IMR-90 (cell line): ENCODE measurements at regions not wholly inside any gene's neighbourhood (a gene's known extent, or its start where the extent isn't known, plus 50 kb on each side); places are given as distances from the start of the nearest gene placed in this dataset.

Source experiments
- ATAC-seq: fragments of 200-7000 bp; cut with Tn5 transposase; 2 replicates; pipeline ENCODE4 v1.9.1; 2020; ENCODE audit warnings: low read depth, mild to moderate bottlenecking, moderate library complexity
- BruUV-seq: library from RNA; stranded (reverse); fragments of 400-500 nt; replicated peaks from 2 replicates; lab custom pipeline; 2021; lab: Mats Ljungman, UMichigan
- CTCF ChIA-PET: fragments of 300-600 bp; formaldehyde crosslinking; extraction: SDS; loops from one replicate; lab custom pipeline; 2021; ENCODE audit warnings: antibody characterized with exemption; lab: Yijun Ruan, JAX
- POLR2A ChIA-PET: fragments of 300-600 bp; sonication (Branson Sonifier 250); formaldehyde crosslinking; loops from one replicate; lab custom pipeline; 2022; ENCODE audit warnings: antibody characterized with exemption; ENCODE audit not compliant: unreplicated experiment; lab: Charles Lee
- DNase-seq: peaks from one replicate; pipeline ENCODE4 v3.0.0; 2013
- H2AFZ ChIP-seq: replicated peaks from 2 replicates; pipeline ENCODE3; 2013; ENCODE audit warnings: low read length, mild to moderate bottlenecking; ENCODE audit not compliant: poor library complexity
- H2AK5ac ChIP-seq: 2 replicates; pipeline ENCODE4 v1.6.1; 2013; ENCODE audit warnings: low read depth, low read length, inconsistent platforms
- H2AK9ac ChIP-seq: replicated peaks from 2 replicates; pipeline ENCODE3; 2013; ENCODE audit warnings: mild to moderate bottlenecking, low read depth, low read length, moderate library complexity; ENCODE audit not compliant: poor library complexity
- H2BK120ac ChIP-seq: 2 replicates; pipeline ENCODE4 v1.6.1; 2013; ENCODE audit warnings: low read depth, low read length, inconsistent platforms
- H2BK15ac ChIP-seq: 3 replicates; pipeline ENCODE4 v1.6.1; 2013; ENCODE audit warnings: low read depth, low read length, inconsistent platforms
- H2BK20ac ChIP-seq: 2 replicates; pipeline ENCODE4 v1.6.1; 2013; ENCODE audit warnings: low read depth, mild to moderate bottlenecking, inconsistent platforms, low read length, moderate library complexity
- H2BK5ac ChIP-seq: 2 replicates; pipeline ENCODE4 v1.6.1; 2013; ENCODE audit warnings: mild to moderate bottlenecking, low read depth, low read length, inconsistent platforms; ENCODE audit not compliant: poor library complexity, severe bottlenecking
- H3K14ac ChIP-seq: replicated peaks from 2 replicates; pipeline ENCODE4 v1.6.1; 2013; ENCODE audit warnings: low read depth, low read length, inconsistent platforms
- H3K18ac ChIP-seq: 2 replicates; pipeline ENCODE4 v1.6.1; 2013; ENCODE audit warnings: low read depth, low read length, control low read depth
- H3K23ac ChIP-seq: 2 replicates; pipeline ENCODE4 v1.6.1; 2013; ENCODE audit warnings: low read depth, low read length, inconsistent platforms
- H3K27ac ChIP-seq: 2 replicates; pipeline ENCODE4 v1.5.1; 2013; ENCODE audit warnings: mild to moderate bottlenecking, control low read depth, low read length; ENCODE audit not compliant: insufficient read depth
- H3K27me3 ChIP-seq: 2 replicates; pipeline ENCODE4 v1.6.1; 2013; ENCODE audit warnings: low read length; ENCODE audit not compliant: control insufficient read depth, insufficient read depth
- H3K36me3 ChIP-seq: 2 replicates; pipeline ENCODE4 v1.6.1; 2013; ENCODE audit warnings: low read length, mixed read lengths; ENCODE audit not compliant: control insufficient read depth, insufficient read depth
- H3K4ac ChIP-seq: 2 replicates; pipeline ENCODE4 v1.6.1; 2013; ENCODE audit warnings: low read depth, low read length, inconsistent platforms
- H3K4me1 ChIP-seq: 2 replicates; pipeline ENCODE4 v1.6.1; 2013; ENCODE audit warnings: low read length, mixed read lengths; ENCODE audit not compliant: control insufficient read depth, insufficient read depth
- H3K4me2 ChIP-seq: 2 replicates; pipeline ENCODE4 v1.6.1; 2013; ENCODE audit warnings: low read depth, mild to moderate bottlenecking, control low read depth, low read length, moderate library complexity
- H3K4me3 ChIP-seq: 2 replicates; pipeline ENCODE4 v1.5.1; 2013; ENCODE audit warnings: low read depth, mild to moderate bottlenecking, control low read depth, low read length, moderate library complexity; ENCODE audit not compliant: insufficient read depth
- H3K56ac ChIP-seq: 2 replicates; pipeline ENCODE4 v1.6.1; 2013; ENCODE audit warnings: low read length, inconsistent platforms; ENCODE audit not compliant: insufficient read depth; ENCODE audit errors: extremely low read depth
- H3K79me1 ChIP-seq, 2 experiments: 2 replicates each; pipeline ENCODE4 v1.6.1; 2013; ENCODE audit warnings: low read length in 2 of 2, inconsistent platforms in 1 of 2, low read depth in 1 of 2
- H3K9ac ChIP-seq: 2 replicates; pipeline ENCODE4 v1.6.1; 2013; ENCODE audit warnings: low read depth, low read length, control low read depth
- H3K9me1 ChIP-seq: 2 replicates; pipeline ENCODE4 v1.6.1; 2013; ENCODE audit warnings: low read length, inconsistent platforms; ENCODE audit not compliant: insufficient read depth
- H3K9me3 ChIP-seq: 2 replicates; pipeline ENCODE4 v1.6.1; 2013; ENCODE audit warnings: low read length; ENCODE audit not compliant: control insufficient read depth, insufficient read depth
- H4K20me1 ChIP-seq: 2 replicates; pipeline ENCODE4 v1.6.1; 2013; ENCODE audit warnings: low read length, inconsistent platforms; ENCODE audit not compliant: insufficient read depth
- H4K5ac ChIP-seq: 2 replicates; pipeline ENCODE4 v1.6.1; 2013; ENCODE audit warnings: mild to moderate bottlenecking, low read depth, low read length, control low read depth
- H4K8ac ChIP-seq, 2 experiments: 2 replicates each; pipeline ENCODE4 v1.6.1; 2013; ENCODE audit warnings: low read depth in 2 of 2, low read length in 2 of 2, control low read depth in 1 of 2, inconsistent platforms in 1 of 2
- H4K91ac ChIP-seq: 2 replicates; pipeline ENCODE4 v1.6.1; 2013; ENCODE audit warnings: low read depth, low read length, inconsistent platforms; ENCODE audit not compliant: insufficient read depth
- BHLHE40 ChIP-seq: fragments of 150-350 bp; IDR thresholded peaks from 2 replicates; pipeline ENCODE4 v1.6.1; 2016; ENCODE audit warnings: mild to moderate bottlenecking, low read depth, low read length
- CEBPB ChIP-seq: IDR thresholded peaks from 2 replicates; pipeline ENCODE4 v1.6.1; 2012; ENCODE audit warnings: low read depth, low read length, improper control_type of control experiment
- CHD1 ChIP-seq: IDR thresholded peaks from 2 replicates; pipeline ENCODE4 v1.6.1; 2012; ENCODE audit warnings: low read depth, low read length, improper control_type of control experiment
- CTCF ChIP-seq: conservative IDR thresholded peaks from 2 replicates; pipeline ENCODE4 v1.5.1; 2012; ENCODE audit warnings: mild to moderate bottlenecking, low read depth, low read length, improper control_type of control experiment
- ELK1 ChIP-seq: fragments of 150-350 bp; IDR thresholded peaks from 2 replicates; pipeline ENCODE4 v1.6.1; 2016; ENCODE audit warnings: low read depth, mild to moderate bottlenecking, low read length, moderate library complexity, borderline replicate concordance
- FOS ChIP-seq: fragments of 150-350 bp; IDR thresholded peaks from 2 replicates; pipeline ENCODE4 v1.6.1; 2016; ENCODE audit warnings: low read depth, low read length
- MAFK ChIP-seq: IDR thresholded peaks from 2 replicates; pipeline ENCODE4 v1.6.1; 2012; ENCODE audit warnings: low read depth, low read length, improper control_type of control experiment
- MAZ ChIP-seq: IDR thresholded peaks from 2 replicates; pipeline ENCODE4 v1.6.1; 2012; ENCODE audit warnings: low read depth, mild to moderate bottlenecking, low read length, improper control_type of control experiment, moderate library complexity, borderline replicate concordance
- MXI1 ChIP-seq: IDR thresholded peaks from 2 replicates; pipeline ENCODE4 v1.6.1; 2012; ENCODE audit warnings: low read depth, mild to moderate bottlenecking, low read length, moderate library complexity, borderline replicate concordance
- NFE2L2 ChIP-seq: fragments of 150-350 bp; IDR thresholded peaks from 2 replicates; pipeline ENCODE4 v1.6.1; 2016; ENCODE audit warnings: low read depth, mild to moderate bottlenecking, low read length
- POLR2A ChIP-seq: IDR thresholded peaks from 2 replicates; pipeline ENCODE4 v1.6.1; 2012; ENCODE audit warnings: mild to moderate bottlenecking, low read depth, low read length
- RAD21 ChIP-seq: IDR thresholded peaks from 2 replicates; pipeline ENCODE4 v1.6.1; 2012; ENCODE audit warnings: low read length, improper control_type of control experiment
- RCOR1 ChIP-seq: IDR thresholded peaks from 2 replicates; pipeline ENCODE4 v1.6.1; 2012; ENCODE audit warnings: mild to moderate bottlenecking, low read length, improper control_type of control experiment; ENCODE audit not compliant: insufficient replicate concordance
- RFX5 ChIP-seq: IDR thresholded peaks from 2 replicates; pipeline ENCODE4 v1.8.0; 2012; ENCODE audit warnings: low read depth, mild to moderate bottlenecking, low read length, moderate library complexity
- SMC3 ChIP-seq: fragments of 150-350 bp; IDR thresholded peaks from 2 replicates; pipeline ENCODE4 v1.6.1; 2016; ENCODE audit warnings: low read depth, mild to moderate bottlenecking, antibody characterized with exemption, low read length, moderate library complexity
- USF2 ChIP-seq: fragments of 150-350 bp; IDR thresholded peaks from 2 replicates; pipeline ENCODE4 v1.6.1; 2017; ENCODE audit warnings: mild to moderate bottlenecking, antibody characterized with exemption, low read length, low read depth
- WGBS, 2 experiments: methylation state at CpG; one replicate each; pipeline versions ENCODE4 v1.1.5 to v1.1.7; 2013; ENCODE audit warnings: missing lambda C conversion rate in 2 of 2; ENCODE audit not compliant: insufficient read length in 1 of 2; ENCODE audit errors: extremely low coverage in 2 of 2; 5-methylcytosine and 5-hydroxymethylcytosine counted together
- dilution Hi-C: fragments of 300-500 bp; cut with HindIII; formaldehyde crosslinking; loops from one replicate; pipeline ENCODE4 v1.14.3; 2018; ENCODE audit warnings: low sequenced_read_pairs; ENCODE audit not compliant: unreplicated experiment
- in situ Hi-C: fragments of 300-500 bp; cut with MboI; formaldehyde crosslinking; loops from 3 replicates; pipeline ENCODE4 v1.14.3; 2019; ENCODE audit warnings: low sequenced_read_pairs, inconsistent platforms, mixed read lengths
- intact Hi-C: fragments of 100-400 bp; cut with micrococcal nuclease; formaldehyde crosslinking; loops from 2 replicates; pipeline ENCODE4 v1.10.0; 2022

- no peaks in the 10 kb centered on the region for H3K9me3 ChIP-seq
- ATAC-seq (no peak), DNase-seq (no peak)
- H2BK5ac ChIP-seq: no peak overlapping the region
- no peak overlapping the region for H2AK9ac ChIP-seq
- no peak overlapping the region for H2BK15ac ChIP-seq
- H2AK5ac ChIP-seq: no peak overlapping the region
- TF ChIP-seq RCOR1 (no peak), CTCF (no peak), RFX5 (no peak), POLR2A (no peak), SMC3 (no peak), RAD21 (no peak), CHD1 (no peak), MAZ (no peak), CEBPB (no peak), ELK1 (no peak), NFE2L2 (no peak), BHLHE40 (no peak), USF2 (no peak), MAFK (no peak), MXI1 (no peak), FOS (no peak)
- H3K27ac ChIP-seq: no peak overlapping the region
- H4K8ac ChIP-seq: no peak overlapping the region
- no peak overlapping the region for H3K23ac ChIP-seq
- in situ Hi-C loops: no loop called here
- no peaks in the 10 kb centered on the region for H3K27me3 ChIP-seq
- H3K4me2 ChIP-seq: no peak overlapping the region
- dilution Hi-C loops: no loop called here
- H2BK120ac ChIP-seq: no peak overlapping the region
- H3K36me3 ChIP-seq: no peaks in the 10 kb centered on the region
- no peaks in the 10 kb centered on the region for H3K4me1 ChIP-seq
- no peak overlapping the region for H3K4me3 ChIP-seq
- 97% methylated on average over 9 of the region's 14 CpGs; no CpG with 5 or more reads in 1 of the 2 experiments for WGBS, 2 experiments
- H3K9me1 ChIP-seq: no peaks in the 10 kb centered on the region
- intact Hi-C loops: no loop called here
- ChIA-PET POLR2A (interaction anchor here (0.5 kb wide), 1 partner anchor 210 kb away, joined by 3 read pairs; no protein-coding TSS in a partner anchor), CTCF (interaction anchor here (1.0 kb wide), 1 partner anchor 10 kb away, joined by 3 read pairs; no protein-coding TSS in a partner anchor)
- no peaks in the 10 kb centered on the region for H4K20me1 ChIP-seq
- no peak overlapping the region for H4K5ac ChIP-seq
- H3K79me1 ChIP-seq: no peaks in the 10 kb centered on the region
- H3K14ac ChIP-seq: no peak overlapping the region
- H4K91ac ChIP-seq: no peak overlapping the region
- H3K4ac ChIP-seq: no peak overlapping the region
- no peak overlapping the region for H3K18ac ChIP-seq
- no peak overlapping the region for H3K9ac ChIP-seq
- peak overlapping the region; percentile 33 for H2AFZ ChIP-seq
- BruUV-seq: no TSS peak
- no peak overlapping the region for H3K56ac ChIP-seq
- no peak overlapping the region for H2BK20ac ChIP-seq
Measured at GRCh38 chr4:19455196-19455595, 796.5 kb upstream of the SLIT2 start.
